SKM-1 (cell line): ENCODE measurements at regions not wholly inside any gene's neighbourhood (a gene's known extent, or its start where the extent isn't known, plus 50 kb on each side); places are given as distances from the start of the nearest gene placed in this dataset.
"Not testable (repeated sequence)": the region's sequence is repeated elsewhere in the genome, so short reads cannot be mapped to it uniquely, and the experiment has no call there.

Source experiments
- DNase-seq: peaks from one replicate; lab custom pipeline; 2025; ENCODE audit not compliant: unreplicated experiment; lab: John Stamatoyannopoulos, UW

DNA sequence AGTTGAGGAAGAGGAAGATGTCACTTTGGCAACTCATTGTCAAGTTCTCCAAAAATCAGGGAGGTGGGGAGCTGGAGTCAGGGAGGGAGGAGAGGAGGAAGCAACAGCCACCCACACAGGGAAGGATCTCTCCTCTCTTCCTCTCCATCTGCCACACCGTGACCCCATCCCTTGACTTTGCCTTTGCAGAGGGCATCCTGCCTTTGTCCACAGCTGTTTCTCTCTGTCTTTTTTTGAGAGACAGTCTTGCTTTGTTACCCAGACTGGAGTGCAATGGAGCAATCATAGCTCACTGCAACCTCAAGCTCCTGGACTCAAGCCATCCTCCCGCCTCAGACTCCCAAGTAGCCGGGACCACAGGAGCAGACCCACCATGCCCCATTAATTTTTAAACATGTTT lies 276.0 kb downstream of the SHOX start:
- DNase-seq: no peak

DNA sequence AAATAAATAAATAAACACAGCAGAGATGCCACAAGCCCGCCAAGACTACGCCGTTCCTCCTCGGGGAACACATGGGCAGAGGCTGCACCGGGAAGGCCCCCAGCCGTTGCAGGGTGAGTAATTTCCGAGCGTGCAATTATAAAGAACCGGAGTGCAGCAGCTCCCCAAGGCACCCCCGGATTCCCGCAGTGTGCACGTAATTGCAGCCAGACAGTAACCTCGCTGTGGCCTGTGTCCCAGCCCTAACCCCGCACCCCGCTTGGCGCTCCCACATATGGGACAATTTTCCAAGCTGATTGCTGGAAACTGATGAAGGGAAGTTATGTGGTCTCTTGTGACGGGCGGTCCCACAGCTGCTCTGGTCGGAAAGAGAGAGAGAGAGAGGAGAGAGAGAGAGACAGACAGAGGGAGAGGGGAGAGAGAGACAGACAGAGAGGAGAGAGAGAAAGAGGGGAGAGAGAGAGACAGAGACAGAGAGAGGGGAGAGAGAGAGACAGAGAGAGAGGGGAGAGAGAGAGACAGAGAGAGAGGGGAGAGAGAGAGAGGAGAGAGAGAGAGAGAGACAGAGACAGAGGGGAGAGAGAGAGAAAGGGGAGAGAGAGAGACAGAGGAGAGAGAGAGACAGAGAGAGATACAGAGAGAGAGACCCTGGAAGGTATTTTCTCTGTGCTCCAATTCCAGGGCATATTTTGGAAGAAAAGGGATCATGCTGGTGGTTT lies 275.4 kb downstream of the SHOX start:
- no peak for DNase-seq

GRCh38 chrX:903116-903515 lies 272.5 kb downstream of the SHOX start:
- no peak for DNase-seq

DNA sequence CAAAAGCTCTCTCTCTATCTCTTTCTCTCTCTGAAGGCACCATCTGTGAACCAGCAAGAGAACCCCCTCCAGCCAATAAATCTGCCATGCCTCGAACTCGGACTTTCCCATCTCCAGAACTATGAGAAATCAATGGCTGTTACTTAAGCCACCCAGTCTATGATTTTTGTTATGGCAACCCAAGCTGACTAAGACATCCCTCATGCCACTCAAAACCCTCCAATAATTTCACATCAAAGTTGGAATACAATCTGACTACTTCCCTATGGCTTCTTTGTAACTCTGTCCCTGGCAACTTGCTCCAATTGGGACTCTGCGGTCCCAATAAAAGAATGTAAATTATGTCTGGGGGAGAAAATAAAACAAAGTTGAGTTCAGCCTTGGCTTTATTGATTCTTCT lies 265.7 kb downstream of the SHOX start:
- no peak for DNase-seq

- DNase-seq: no peak
Measured at GRCh38 chrX:889966-890651, 259.5 kb downstream of the SHOX start.

DNA sequence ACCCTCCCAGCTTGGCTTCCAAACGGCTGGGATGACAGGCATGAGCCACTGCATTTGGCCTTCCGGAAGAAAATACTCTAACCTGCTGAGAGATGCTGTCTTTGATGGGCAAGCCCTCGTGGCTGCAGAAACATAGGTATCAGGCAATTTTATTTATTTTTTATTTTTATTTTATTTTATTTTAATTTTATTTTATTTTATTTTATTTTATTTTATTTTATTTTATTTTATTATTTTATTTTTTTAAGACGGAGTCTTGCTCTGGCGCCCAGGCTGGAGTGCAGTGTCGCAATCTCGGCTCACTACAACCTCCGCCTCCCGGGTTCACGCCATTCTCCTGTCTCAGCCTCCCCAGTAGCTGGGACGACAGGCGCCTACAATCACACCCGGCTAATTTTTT lies 257.1 kb downstream of the SHOX start:
- DNase-seq: not testable (repeated sequence)

DNA sequence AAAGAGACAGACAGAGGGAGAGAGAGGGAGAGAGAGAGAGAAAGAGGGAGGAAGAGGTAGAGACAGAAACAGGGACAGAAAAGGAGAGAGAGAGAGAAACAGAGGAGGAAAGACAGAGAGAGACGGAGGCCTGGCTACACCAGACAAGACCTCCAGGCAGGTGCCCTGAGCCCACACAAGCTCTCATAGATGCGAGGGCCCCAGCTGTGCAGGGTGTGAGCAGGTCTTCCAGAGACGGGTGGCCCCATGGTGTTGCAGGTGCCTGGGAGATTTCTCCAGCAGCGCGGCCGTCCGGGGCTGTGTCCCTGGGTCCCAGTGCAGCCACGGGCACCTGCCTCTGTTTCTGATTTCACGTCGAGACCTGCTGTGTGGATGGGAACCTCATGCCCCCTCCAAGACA lies 253.0 kb downstream of the SHOX start:
- DNase-seq: no peak

DNA sequence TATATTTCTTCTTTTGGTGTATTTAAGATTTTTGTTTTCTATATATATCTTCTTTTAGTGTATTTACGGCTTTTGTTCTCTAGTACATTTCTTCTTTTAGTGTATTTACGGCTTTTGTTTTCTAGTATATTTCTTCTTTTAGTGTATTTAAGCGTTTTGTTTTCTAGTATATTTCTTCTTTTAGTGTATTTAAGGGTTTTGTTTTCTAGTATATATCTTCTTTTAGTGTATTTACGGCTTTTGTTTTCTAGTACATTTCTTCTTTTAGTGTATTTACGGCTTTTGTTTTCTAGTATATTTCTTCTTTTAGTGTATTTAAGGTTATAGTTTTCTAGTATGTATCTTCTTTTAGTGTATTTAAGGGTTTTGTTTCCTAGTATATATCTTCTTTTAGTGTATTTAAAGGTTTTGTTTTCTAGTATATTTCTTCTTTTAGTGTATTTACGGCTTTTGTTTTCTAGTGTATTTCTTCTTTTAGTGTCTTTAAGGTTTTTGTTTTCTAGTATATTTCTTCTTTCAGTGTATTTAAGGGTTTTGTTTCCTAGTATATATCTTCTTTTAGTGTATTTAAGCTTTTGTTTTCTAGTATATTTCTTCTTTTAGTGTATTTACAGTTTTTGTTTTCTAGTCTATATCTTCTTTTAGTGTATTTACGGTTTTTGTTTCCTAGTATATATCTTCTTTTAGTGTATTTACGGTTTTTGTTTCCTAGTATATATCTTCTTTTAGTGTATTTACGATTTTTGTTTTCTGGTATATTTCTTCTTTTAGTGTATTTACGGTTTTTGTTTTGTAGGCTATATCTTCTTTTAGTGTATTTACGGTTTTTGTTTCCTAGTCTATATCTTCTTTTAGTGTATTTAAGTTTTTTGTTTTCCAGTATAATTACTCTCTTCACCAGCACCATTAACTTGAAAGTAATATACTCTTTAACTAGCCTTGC lies 249.4 kb downstream of the SHOX start:
- DNase-seq: not testable (repeated sequence)

- no peak for DNase-seq
Measured at GRCh38 chrX:874061-874460, 243.5 kb downstream of the SHOX start.

DNA sequence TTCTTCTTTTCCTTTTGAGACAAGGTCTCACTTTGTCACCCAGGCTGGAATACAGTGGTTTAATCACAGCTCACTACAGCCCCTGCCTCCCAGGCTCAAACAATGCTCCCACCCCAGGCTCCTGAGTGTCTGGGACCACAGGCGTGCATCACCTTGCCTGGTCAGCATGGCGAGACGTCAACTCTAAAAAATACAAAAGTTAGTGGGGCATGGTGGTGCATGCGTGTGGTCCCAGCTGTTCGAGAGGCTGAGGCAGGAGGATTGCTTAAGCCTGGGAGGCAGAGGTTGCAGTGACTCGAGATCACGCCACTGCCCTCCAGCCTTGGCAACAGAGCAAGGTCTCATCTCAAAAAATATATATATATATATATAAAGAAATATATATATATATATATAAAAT lies 242.4 kb downstream of the SHOX start:
- DNase-seq: no peak

DNA sequence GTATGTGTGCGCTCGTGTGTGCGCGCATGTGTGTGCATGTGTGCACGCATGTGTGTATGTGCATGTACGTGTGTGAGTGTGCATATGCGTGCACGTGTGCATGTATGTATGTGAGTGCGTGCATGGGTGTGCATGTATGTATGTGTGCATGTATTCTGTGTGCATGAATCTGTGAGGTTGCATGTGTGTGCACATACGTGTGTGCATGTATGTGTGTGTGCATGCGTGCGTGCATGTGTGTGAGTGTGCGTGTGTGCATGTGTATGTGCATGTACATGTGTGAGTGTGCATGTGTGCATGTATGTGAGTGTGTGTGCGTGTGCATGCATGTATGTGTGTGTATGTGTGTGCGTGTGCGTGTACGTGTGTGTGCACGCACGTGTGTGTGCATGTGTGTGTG lies 241.5 kb downstream of the SHOX start:
- no peak for DNase-seq

- DNase-seq: no peak
Measured at GRCh38 chrX:871626-872025, 241.0 kb downstream of the SHOX start.

DNA sequence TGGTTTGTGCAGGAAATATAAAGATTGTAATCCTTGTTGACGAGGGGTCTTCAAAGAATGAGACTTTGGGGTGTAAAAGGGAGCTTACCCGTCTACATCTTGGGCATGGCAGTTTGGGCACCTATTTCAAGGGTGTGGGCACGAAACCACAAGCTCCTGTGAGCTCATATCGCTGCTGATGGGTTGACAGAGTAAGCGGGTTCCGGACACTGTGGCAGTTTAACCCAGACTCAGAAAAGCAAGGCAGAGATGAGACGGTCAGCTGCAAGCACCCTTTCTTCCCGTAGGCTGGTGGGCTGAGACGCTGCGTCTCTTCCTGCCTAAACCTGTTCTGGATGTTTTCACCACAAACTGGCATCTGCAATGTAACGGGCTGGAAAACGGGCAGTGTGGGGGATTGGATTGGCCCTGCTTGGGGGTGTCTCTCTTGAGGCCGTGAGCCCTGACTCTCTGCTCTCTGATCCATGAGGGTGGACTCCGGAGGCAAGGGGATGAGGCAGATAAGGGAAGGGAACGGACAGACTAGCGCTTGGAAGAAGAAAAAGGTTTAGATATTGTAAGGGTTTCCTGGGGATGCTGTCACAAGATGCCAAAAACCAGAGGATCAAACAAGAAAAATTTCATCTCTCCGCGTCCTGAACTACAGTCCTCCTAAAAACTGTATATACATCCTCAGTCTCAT lies 237.5 kb downstream of the SHOX start:
- DNase-seq: no peak

DNA sequence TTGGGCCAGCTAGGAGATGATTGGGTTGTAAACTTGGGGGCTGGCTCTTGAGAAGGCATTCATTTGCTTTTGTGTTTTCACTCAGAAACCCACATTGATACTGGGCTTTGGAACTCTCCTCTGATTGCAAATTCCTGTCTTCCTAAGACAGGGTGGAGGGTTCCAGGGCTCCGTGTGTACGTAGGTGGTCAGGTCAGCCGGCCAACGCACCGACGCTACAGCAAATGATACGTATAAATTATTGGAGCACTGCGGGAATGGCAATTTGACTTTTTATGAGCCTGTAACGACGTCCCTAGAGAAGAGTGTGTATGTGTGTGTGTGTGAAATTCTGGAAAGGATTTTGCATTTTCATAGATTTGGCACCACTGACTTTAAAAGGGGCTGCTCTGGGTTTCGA lies 236.9 kb downstream of the SHOX start:
- DNase-seq: no peak

- no peak for DNase-seq
Measured at GRCh38 chrX:866441-866990, 235.9 kb downstream of the SHOX start.

DNA sequence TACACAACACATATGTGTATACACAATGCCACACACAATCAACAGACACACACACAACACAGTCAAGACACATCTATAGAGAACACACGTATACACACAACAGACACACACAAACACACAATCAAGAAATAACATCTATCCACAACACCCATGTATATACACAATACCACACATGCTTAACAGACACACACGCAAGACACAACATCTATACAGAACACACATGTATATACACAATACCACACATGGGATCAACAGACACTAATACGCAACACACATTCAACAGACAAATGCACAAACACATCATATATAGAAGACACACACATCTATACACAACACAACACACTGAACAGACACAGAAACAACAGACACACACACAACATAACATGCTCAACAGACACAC lies 234.8 kb downstream of the SHOX start:
- no peak for DNase-seq

DNA sequence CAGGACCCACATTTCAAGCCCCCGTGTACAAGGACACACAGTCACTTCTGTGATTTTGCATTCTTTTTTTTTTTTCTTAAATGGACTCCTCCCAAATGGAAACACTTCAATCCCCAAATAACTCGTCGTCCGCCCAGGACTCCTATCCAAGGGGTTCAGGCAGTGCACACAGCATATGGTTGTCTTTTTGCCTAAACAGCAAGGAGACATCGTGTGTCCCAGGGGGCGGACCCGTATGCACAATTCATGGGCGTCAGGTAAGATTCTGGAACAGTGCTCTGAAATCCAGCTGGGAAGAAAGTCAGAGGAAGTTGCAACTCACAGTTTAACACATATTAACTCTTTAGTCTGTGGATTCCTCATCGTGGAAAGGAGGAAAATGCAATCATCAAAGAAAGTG lies 231.3 kb downstream of the SHOX start:
- no peak for DNase-seq

GRCh38 chrX:861340-861890 lies 230.8 kb downstream of the SHOX start:
- DNase-seq: no peak

- DNase-seq: no peak
Measured at GRCh38 chrX:859329-859728, 228.7 kb downstream of the SHOX start.

GRCh38 chrX:858542-859078 lies 228.0 kb downstream of the SHOX start:
- DNase-seq: no peak
